ENCODE measurements at regions not wholly inside any gene's neighbourhood (a gene's known extent, or its start where the extent isn't known, plus 50 kb on each side); places are given as distances from the start of the nearest gene placed in this dataset.

GRCh38 chr6:25089442-25089841, 153.7 kb upstream of the RIPOR2 start:
- no peak for DNase-seq (ENCODE audit: low spot score in 2 of 2)
- no peak overlapping the region for H3K4me3 ChIP-seq
- intact Hi-C loops (cut with DNase I), result no loop called here
- no peaks in the 10 kb centered on the region for H3K9me3 ChIP-seq
- peaks cover 26 to 55% of the 10 kb centered on the region in 2 donors for H3K36me3 ChIP-seq
- no peak overlapping the region for H3K27ac ChIP-seq
- no peaks in the 10 kb centered on the region for H3K4me1 ChIP-seq
- TF ChIP-seq CTCF (IDR thresholded peaks at IDR 0.05), result no peak
- H3K27me3 ChIP-seq, result no peaks in the 10 kb centered on the region

- Histone ChIP-seq H3K4me1 (no peaks in the 10 kb centered on the region), H3K9me3 (no peaks in the 10 kb centered on the region), H3K27me3 (no peaks in the 10 kb centered on the region), H3K4me3 (no peak overlapping the region), H3K27ac (no peak overlapping the region), H3K36me3 (peaks cover 20 to 56% of the 10 kb centered on the region in 2 donors)
- TF ChIP-seq CTCF (IDR thresholded peaks at IDR 0.05), result no peak
- intact Hi-C loops (cut with DNase I), result no loop called here
- DNase-seq (ENCODE audit: low spot score in 2 of 2), result no peak
These were observed 159.0 kb upstream of the RIPOR2 start for GRCh38 chr6:25094726-25095125.

- intact Hi-C loops (cut with DNase I), result no loop called here
- TF ChIP-seq CTCF (IDR thresholded peaks at IDR 0.05), result no peak
- peaks cover 6 to 37% of the 10 kb centered on the region in 2 donors for H3K36me3 ChIP-seq
- H3K4me3 ChIP-seq, result no peak overlapping the region
- H3K27ac ChIP-seq, result no peak overlapping the region
- H3K27me3 ChIP-seq, result no peaks in the 10 kb centered on the region
- H3K9me3 ChIP-seq, result no peaks in the 10 kb centered on the region
- H3K4me1 ChIP-seq, result no peaks in the 10 kb centered on the region
- DNase-seq (ENCODE audit: low spot score in 2 of 2), result no peak
These were observed 164.5 kb upstream of the RIPOR2 start for GRCh38 chr6:25100288-25100687.

GRCh38 chr6:25103603-25104002, 167.8 kb upstream of the RIPOR2 start:
- no peak overlapping the region for H3K4me3 ChIP-seq
- no peak for DNase-seq (ENCODE audit: low spot score in 2 of 2)
- H3K36me3 ChIP-seq, result peaks cover 27 to 47% of the 10 kb centered on the region in 2 donors
- no peak for TF ChIP-seq CTCF (IDR thresholded peaks at IDR 0.05)
- H3K4me1 ChIP-seq, result no peaks in the 10 kb centered on the region
- intact Hi-C loops (cut with DNase I), result no loop called here
- H3K27ac ChIP-seq, result no peak overlapping the region
- no peaks in the 10 kb centered on the region for H3K27me3 ChIP-seq
- no peaks in the 10 kb centered on the region for H3K9me3 ChIP-seq

GRCh38 chr6:25105070-25105925, 169.5 kb upstream of the RIPOR2 start:
- Histone ChIP-seq H3K4me1 (no peaks in the 10 kb centered on the region), H3K27ac (no peak overlapping the region), H3K4me3 (no peak overlapping the region), H3K36me3 (peaks cover 27 to 58% of the 10 kb centered on the region in 2 donors), H3K9me3 (no peaks in the 10 kb centered on the region), H3K27me3 (no peaks in the 10 kb centered on the region)
- no peak for DNase-seq (ENCODE audit: low spot score in 2 of 2)
- intact Hi-C loops (cut with DNase I), result no loop called here
- no peak for TF ChIP-seq CTCF (IDR thresholded peaks at IDR 0.05)
